ENCODE measurements at regions not wholly inside any gene's neighbourhood (a gene's known extent, or its start where the extent isn't known, plus 50 kb on each side); places are given as distances from the start of the nearest gene placed in this dataset.

DNA sequence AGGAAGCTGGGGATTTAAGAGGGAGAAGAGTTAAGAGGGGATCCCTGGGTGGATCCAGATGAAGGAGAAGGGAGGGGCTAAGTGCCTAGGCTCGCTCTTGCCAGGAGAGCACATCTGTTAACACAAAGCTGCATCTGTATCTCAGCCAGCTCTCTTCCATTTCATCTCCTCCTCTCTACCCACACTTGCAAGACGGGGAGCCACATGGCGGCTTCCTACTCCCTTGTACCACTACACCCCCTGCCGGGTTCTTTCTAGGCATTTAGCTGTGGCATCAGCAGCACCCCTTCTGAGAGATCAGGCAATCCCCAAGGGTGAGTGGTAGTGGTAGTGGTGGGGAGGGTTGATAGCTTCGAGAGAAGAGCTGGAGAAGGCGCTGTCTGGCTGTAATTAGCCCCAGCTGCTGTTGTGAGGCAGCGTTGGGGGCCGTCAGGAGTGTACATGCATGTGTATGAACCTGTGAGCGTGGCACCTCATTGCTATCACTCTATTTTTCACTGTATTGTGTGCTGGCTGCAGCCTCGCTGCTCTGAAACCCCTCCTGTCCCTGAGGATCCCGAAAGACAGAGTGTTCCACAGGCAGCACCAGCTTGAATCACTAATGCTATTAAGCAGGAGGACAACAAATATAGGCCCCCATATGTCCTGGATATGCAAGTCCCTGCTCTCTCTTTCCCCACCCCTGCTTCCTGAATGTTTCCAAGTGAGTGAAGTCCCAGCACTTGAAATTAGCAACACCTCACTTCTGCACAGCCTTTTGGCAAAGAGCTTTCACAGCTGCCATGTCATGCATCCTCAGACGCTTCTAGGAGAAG, 73.7 kb downstream of the RTL9 start:
- no peak for DNase-seq (ENCODE audit: low read depth)

- no peak for DNase-seq (ENCODE audit: low read depth)
These were observed 74.2 kb downstream of the RTL9 start for GRCh38 chrX:110432906-110433215.

GRCh38 chrX:110435196-110435595, 76.5 kb downstream of the RTL9 start:
- DNase-seq (ENCODE audit: low read depth): no peak

DNA sequence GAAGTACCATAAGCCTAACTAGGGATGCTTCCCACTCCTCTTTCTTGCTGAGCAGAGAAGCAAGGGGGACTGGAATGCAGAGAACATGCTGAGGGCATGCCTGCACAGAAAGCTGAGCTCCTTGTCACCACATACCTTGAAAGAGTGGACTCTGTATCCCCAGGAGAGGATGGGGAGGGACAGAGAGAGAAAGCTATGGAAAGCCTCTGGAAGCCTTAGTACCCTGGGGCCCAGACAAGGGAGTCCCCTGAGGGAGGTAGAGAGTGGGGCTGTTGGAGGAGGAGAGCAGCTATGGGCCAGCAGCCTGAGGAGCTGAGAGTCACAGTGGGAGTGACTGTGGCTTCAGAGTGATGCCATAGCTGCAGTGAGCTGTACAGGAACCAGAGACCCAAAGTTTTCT, 77.9 kb downstream of the RTL9 start:
- no peak for DNase-seq (ENCODE audit: low read depth)

- DNase-seq (ENCODE audit: low read depth): no peak
These were observed 79.0 kb downstream of the RTL9 start for GRCh38 chrX:110437686-110438085.

DNA sequence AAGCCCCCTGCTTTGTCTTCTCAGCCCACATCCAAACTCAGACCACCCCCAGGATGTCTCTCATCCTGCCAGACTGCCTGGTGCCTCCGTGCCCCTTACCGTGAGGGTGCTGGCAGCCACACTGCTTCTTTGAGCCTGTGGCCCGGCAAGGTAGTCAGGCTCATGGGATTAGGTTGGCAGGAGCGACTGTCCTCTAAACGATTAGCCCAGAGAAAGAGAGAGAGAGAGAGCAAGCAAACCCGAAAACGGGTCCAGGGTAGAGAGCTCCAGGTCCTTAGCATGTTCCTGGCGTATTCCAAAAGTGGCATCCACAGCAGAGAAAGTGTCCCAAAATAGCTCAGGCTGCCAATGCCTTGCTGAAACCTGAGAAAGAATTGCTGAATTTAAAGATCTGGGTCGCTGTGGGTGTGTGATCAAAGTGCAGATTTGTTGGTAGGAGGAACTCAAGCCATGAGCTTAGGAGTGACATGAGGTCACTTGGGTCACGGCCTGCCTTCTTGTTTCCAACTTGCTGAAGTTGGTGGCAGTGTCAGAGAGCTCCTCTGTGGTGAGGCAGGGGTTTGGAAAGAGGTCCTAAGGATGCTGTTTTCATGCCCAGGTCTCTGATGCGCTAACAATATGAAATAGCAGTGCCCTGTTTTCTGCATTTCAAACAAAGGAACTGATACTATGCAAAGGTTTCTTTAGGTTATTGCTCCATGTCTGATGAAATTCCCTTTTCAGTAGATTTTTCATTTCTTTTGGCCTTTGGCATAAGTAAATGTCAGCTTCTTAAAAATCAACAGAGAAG, 81.6 kb downstream of the RTL9 start:
- no peak for DNase-seq (ENCODE audit: low read depth)

DNA sequence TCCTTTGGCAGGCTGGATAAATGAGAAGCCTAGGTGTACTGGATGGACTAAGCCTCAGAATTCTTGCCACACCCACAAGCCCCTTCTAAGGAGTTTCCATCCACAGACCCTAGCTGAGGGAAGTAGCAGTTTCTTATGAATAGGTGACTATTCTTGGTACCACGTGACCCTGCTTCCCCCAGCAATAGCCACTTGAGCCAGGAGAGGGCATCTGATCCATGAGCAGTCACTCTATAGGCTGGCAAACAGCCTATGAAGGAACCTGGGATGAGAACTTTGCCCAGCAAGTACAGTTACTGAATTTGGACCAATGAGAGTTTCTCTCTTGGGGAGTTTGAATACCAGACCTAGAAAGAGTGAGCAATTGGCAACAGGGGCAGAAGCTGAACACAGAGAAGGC, 84.0 kb downstream of the RTL9 start:
- DNase-seq (ENCODE audit: low read depth): no peak

DNA sequence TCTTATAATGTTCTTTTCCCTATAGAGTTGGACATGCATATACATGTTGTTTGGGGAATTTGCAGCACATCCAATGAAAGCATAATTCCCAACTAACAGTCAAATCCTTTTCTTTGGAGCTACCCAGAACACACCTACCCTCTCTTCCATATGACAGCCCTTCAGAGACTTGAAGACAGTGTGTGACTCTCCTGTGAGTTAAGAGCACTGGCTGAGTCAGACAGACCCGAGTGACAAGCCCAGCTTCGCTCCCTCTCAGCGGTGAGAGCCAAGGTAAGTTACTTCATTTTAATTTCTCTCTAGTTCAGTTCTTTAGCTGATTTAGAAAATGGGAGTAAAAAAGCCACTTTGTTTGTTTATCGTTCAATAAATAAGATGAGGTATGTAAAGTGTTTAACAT, 86.3 kb downstream of the RTL9 start:
- DNase-seq (ENCODE audit: low read depth): no peak

DNA sequence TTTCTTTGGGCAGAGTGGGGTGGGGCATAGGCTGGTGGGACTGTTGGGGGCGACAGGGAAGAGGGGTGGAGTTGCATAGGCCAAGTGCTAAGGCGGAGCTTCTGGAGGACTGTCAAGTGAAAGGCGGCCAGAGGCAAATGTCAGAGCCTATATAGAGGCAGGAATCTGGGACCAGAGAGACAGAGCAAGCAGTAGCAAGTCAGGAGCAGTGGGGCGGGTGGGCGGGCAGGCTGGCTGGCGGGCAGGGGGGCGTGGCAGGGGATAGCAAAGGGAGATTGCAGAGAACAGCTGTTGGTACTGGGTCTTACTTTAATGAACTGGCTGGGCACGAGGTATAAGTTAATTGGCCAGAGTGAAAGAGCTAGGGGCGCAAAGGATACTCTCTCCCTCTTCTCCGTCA, 89.8 kb downstream of the RTL9 start:
- no peak for DNase-seq (ENCODE audit: low read depth)

DNA sequence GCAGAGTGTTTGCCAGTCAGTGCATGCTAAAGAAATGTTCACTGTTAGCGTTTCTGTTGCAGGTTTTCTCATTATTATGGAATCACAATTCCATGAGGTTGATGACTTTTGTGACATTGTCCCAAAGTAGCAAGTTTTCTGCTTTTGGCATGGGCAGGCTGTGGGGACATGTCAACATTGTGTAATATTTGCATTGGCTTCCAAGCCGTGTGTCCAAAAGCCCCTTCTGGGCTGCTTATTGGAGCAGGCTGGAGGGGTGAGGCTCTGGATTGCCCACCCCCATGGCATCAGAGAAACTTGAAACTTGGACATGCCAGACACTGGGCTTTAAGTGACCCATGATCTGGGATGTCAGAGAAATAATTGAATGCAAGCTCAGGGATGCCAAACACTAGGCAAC, 90.7 kb downstream of the RTL9 start:
- DNase-seq (ENCODE audit: low read depth): no peak

DNA sequence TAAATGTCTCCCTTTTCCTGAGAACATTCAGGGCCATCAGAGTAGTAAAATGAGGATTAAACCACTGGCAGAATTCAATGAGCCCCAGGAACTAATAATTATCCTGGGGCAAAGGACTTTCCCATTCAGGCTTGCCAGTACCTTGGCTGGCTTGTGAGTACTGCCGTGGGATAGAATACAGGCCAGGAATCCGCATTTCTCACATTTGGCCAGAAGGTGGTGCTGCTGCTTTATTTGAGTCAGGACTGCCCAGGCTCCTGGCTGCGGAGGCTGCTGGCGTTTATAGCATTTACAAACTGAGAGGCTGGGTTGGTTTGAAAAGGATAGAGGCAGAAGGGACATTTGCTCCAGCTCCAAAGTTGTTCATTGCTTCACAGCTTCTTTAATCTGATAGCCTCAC, 91.4 kb downstream of the RTL9 start:
- DNase-seq (ENCODE audit: low read depth): peak; percentile 24

GRCh38 chrX:110454336-110454735, 95.7 kb downstream of the RTL9 start:
- DNase-seq (ENCODE audit: low read depth): no peak

DNA sequence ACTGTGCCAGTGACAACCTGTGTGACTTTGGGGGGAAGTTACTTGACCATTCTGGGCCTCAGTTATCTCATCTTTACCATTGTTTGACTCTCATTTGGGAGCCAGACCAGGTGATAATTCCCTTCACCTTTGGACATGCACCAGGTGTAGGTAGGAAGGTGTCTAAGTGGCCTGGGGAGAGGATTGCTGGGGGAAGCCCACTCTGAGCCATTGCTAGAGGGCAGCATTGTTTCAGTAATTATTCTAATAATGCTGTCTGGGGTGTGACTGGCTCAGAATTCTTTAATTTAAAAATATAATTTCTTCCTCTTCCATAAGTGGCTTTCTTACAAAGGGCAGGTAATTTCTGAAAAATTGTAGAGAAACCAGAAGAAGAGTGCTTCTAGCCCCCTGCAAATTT, 104.3 kb downstream of the RTL9 start:
- no peak for DNase-seq (ENCODE audit: low read depth)

- DNase-seq (ENCODE audit: low read depth): no peak
These were observed 108.1 kb downstream of the RTL9 start for GRCh38 chrX:110466790-110467189.

- DNase-seq (ENCODE audit: low read depth): no peak
These were observed 113.6 kb downstream of the RTL9 start for GRCh38 chrX:110472265-110472664.

DNA sequence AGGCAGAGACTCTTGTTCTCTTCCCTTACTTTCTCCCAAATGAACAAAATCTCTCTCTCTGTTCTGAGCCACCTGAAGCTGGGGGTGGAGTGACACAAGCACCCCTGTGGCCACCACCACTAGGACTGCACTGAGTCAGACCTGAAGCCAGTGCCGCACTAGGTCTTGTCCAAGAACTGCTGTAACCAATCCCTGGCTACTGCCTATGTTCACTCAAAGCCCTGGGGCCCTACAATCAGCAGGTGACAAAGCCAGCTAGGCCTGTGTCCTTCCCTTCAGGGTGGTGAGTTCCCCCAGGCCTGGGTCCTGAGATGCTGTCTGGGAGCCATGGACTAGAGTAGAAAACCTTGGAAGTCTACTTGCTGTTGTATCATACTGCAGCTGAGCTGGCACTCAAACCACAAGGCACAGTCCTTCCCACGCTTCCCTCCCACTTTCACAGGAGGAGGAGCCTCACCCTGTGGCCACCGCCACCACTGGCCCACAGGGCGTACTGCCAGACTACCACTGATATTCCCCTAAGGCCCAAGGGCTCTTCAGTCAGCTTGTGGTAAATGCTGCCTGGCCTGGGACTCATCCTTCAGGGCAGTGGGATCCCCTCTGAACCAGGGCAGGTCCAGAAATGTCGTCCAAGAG, 119.1 kb downstream of the RTL9 start:
- no peak for DNase-seq (ENCODE audit: low read depth)

- DNase-seq (ENCODE audit: low read depth): no peak
These were observed 133.4 kb downstream of the RTL9 start for GRCh38 chrX:110491846-110492620.

GRCh38 chrX:110504947-110505346, 146.3 kb downstream of the RTL9 start:
- DNase-seq (ENCODE audit: low read depth): no peak

DNA sequence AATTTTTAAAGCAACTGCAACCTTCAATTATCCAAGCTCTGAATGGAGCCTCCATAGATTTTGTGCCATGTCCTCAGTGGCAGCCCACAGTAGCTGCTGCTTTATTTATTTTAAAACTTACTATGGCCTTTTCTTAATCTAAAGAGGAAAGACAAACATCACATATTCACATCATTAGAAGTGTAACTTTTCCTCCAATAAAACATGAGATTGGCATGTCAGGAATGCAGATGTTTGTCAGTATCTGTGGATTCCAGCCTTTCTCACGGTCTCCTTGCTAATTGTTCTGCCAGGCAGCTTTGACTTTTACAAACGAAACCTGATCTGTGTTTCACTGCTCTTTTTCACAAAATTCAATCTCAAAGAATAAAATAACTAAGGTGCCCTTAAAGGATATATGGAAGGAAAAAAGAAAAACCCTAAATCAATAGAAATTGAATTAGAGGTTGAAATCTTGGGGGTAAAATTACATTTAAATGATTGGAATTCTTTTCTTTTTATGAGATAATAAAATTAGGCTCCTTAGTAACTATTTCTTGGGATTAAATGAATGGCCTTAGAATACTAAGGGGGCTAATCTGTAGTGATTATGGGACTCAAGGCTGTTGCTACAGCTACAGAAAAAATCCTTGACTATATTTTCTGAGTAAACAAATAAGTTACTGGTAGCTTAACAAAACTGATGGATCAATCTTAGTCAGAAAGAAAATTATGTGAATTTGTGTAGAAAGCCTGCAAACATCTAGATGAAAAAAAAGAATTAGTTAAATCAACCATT, 151.3 kb downstream of the RTL9 start:
- peak; percentile 14 for DNase-seq (ENCODE audit: low read depth)

DNA sequence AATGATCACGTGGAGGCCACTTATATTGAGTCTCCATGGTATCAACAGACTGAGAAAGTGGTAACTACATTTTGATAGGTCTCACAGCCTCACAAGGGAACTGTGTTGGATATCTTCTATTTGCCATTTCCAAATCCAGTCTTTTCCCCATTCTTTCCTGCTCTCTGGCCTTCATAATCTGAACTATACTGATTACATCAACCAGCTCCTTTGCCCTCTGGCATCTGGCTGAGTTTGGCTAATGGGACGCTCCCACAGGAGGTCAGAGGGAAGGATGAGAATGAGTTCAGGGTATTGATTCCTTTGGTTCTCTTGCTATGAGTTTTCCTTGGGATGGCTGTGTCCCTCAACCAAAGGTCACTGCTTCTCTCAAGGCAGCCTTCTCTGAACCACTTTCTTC, 152.6 kb downstream of the RTL9 start:
- no peak for DNase-seq (ENCODE audit: low read depth)

DNA sequence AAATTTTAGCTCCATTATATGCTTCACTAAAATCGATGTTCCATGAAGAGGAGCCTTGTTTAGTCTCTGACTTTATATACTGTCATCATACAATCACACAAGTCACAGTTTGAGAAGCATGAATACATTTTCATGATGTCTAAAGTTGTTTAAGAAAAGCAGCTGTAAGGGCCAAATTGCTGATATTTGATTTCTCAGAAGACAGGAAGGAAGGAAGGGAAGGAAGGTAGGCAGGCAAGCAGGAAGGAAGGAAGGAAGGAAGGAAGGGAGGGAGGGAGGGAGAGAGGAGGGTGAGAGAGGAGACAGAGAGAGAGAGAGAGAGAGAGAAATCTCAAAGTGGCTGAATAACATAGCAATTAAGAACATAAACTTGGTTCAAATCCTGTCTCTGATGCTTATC, 153.7 kb downstream of the RTL9 start:
- no peak for DNase-seq (ENCODE audit: low read depth)

GRCh38 chrX:110514509-110514908, 155.9 kb downstream of the RTL9 start:
- no peak for DNase-seq (ENCODE audit: low read depth)
